ENCODE measurements at regions not wholly inside any gene's neighbourhood (a gene's known extent, or its start where the extent isn't known, plus 50 kb on each side); places are given as distances from the start of the nearest gene placed in this dataset.

- no peaks in the 10 kb centered on the region for H3K9me3 ChIP-seq (ENCODE audit: control insufficient read depth in 2 of 2, low read length in 2 of 2)
- no peak overlapping the region for H3K4me3 ChIP-seq (ENCODE audit: low read length in 2 of 2)
- no peak overlapping the region for H3K9ac ChIP-seq (ENCODE audit: low read depth in 1 of 2, low read length in 2 of 2)
- H3K27me3 ChIP-seq (ENCODE audit: control insufficient read depth in 2 of 2, insufficient read depth in 2 of 2, low read length in 2 of 2), result no peaks in the 10 kb centered on the region
- no peaks in the 10 kb centered on the region for H3K4me1 ChIP-seq (ENCODE audit: control insufficient read depth in 2 of 2, insufficient read depth in 2 of 2, low read length in 2 of 2)
- H3K36me3 ChIP-seq (ENCODE audit: control insufficient read depth in 2 of 2, insufficient read depth in 2 of 2, low read length in 2 of 2), result no peaks in the 10 kb centered on the region
- no peak overlapping the region for H3K27ac ChIP-seq (ENCODE audit: low read depth in 2 of 2, low read length in 2 of 2)
Observed at GRCh38 chr7:117929237-117929636, 56.0 kb upstream of the CTTNBP2 start.

- no peak overlapping the region for H3K27ac ChIP-seq (ENCODE audit: low read depth in 2 of 2, low read length in 2 of 2)
- H3K27me3 ChIP-seq (ENCODE audit: control insufficient read depth in 2 of 2, insufficient read depth in 2 of 2, low read length in 2 of 2), result no peaks in the 10 kb centered on the region
- no peaks in the 10 kb centered on the region for H3K9me3 ChIP-seq (ENCODE audit: control insufficient read depth in 2 of 2, low read length in 2 of 2)
- no peaks in the 10 kb centered on the region for H3K4me1 ChIP-seq (ENCODE audit: control insufficient read depth in 2 of 2, insufficient read depth in 2 of 2, low read length in 2 of 2)
- H3K4me3 ChIP-seq (ENCODE audit: low read length in 2 of 2), result no peak overlapping the region
- no peaks in the 10 kb centered on the region for H3K36me3 ChIP-seq (ENCODE audit: control insufficient read depth in 2 of 2, insufficient read depth in 2 of 2, low read length in 2 of 2)
- H3K9ac ChIP-seq (ENCODE audit: low read depth in 1 of 2, low read length in 2 of 2), result no peak overlapping the region
Observed at GRCh38 chr7:117931314-117931713, 58.1 kb upstream of the CTTNBP2 start.

GRCh38 chr7:117937049-117937752 is 64.0 kb upstream of the CTTNBP2 start:
- Histone ChIP-seq H3K27me3 (ENCODE audit: control insufficient read depth in 2 of 2, insufficient read depth in 2 of 2, low read length in 2 of 2) (no peaks in the 10 kb centered on the region), H3K4me3 (ENCODE audit: low read length in 2 of 2) (no peak overlapping the region), H3K36me3 (ENCODE audit: control insufficient read depth in 2 of 2, insufficient read depth in 2 of 2, low read length in 2 of 2) (no peaks in the 10 kb centered on the region), H3K9ac (ENCODE audit: low read depth in 1 of 2, low read length in 2 of 2) (no peak overlapping the region), H3K4me1 (ENCODE audit: control insufficient read depth in 2 of 2, insufficient read depth in 2 of 2, low read length in 2 of 2) (no peaks in the 10 kb centered on the region), H3K9me3 (ENCODE audit: control insufficient read depth in 2 of 2, low read length in 2 of 2) (no peaks in the 10 kb centered on the region), H3K27ac (ENCODE audit: low read depth in 2 of 2, low read length in 2 of 2) (no peak overlapping the region)

GRCh38 chr7:117937753-117938483 is 64.7 kb upstream of the CTTNBP2 start:
- Histone ChIP-seq H3K9ac (ENCODE audit: low read depth in 1 of 2, low read length in 2 of 2) (no peak overlapping the region), H3K4me3 (ENCODE audit: low read length in 2 of 2) (no peak overlapping the region), H3K36me3 (ENCODE audit: control insufficient read depth in 2 of 2, insufficient read depth in 2 of 2, low read length in 2 of 2) (no peaks in the 10 kb centered on the region), H3K9me3 (ENCODE audit: control insufficient read depth in 2 of 2, low read length in 2 of 2) (no peaks in the 10 kb centered on the region), H3K4me1 (ENCODE audit: control insufficient read depth in 2 of 2, insufficient read depth in 2 of 2, low read length in 2 of 2) (no peaks in the 10 kb centered on the region), H3K27me3 (ENCODE audit: control insufficient read depth in 2 of 2, insufficient read depth in 2 of 2, low read length in 2 of 2) (no peaks in the 10 kb centered on the region), H3K27ac (ENCODE audit: low read depth in 2 of 2, low read length in 2 of 2) (no peak overlapping the region)

- H3K27ac ChIP-seq (ENCODE audit: low read depth in 2 of 2, low read length in 2 of 2), result no peak overlapping the region
- H3K27me3 ChIP-seq (ENCODE audit: control insufficient read depth in 2 of 2, insufficient read depth in 2 of 2, low read length in 2 of 2), result no peaks in the 10 kb centered on the region
- no peaks in the 10 kb centered on the region for H3K4me1 ChIP-seq (ENCODE audit: control insufficient read depth in 2 of 2, insufficient read depth in 2 of 2, low read length in 2 of 2)
- no peak overlapping the region for H3K9ac ChIP-seq (ENCODE audit: low read depth in 1 of 2, low read length in 2 of 2)
- no peaks in the 10 kb centered on the region for H3K9me3 ChIP-seq (ENCODE audit: control insufficient read depth in 2 of 2, low read length in 2 of 2)
- H3K36me3 ChIP-seq (ENCODE audit: control insufficient read depth in 2 of 2, insufficient read depth in 2 of 2, low read length in 2 of 2), result no peaks in the 10 kb centered on the region
- H3K4me3 ChIP-seq (ENCODE audit: low read length in 2 of 2), result no peak overlapping the region
Observed at GRCh38 chr7:117941138-117941810, 68.0 kb upstream of the CTTNBP2 start.

GRCh38 chr7:117942780-117943179 is 69.5 kb upstream of the CTTNBP2 start:
- Histone ChIP-seq H3K27me3 (ENCODE audit: control insufficient read depth in 2 of 2, insufficient read depth in 2 of 2, low read length in 2 of 2) (no peaks in the 10 kb centered on the region), H3K9me3 (ENCODE audit: control insufficient read depth in 2 of 2, low read length in 2 of 2) (no peaks in the 10 kb centered on the region), H3K27ac (ENCODE audit: low read depth in 2 of 2, low read length in 2 of 2) (no peak overlapping the region), H3K9ac (ENCODE audit: low read depth in 1 of 2, low read length in 2 of 2) (no peak overlapping the region), H3K4me1 (ENCODE audit: control insufficient read depth in 2 of 2, insufficient read depth in 2 of 2, low read length in 2 of 2) (no peaks in the 10 kb centered on the region), H3K4me3 (ENCODE audit: low read length in 2 of 2) (no peak overlapping the region), H3K36me3 (ENCODE audit: control insufficient read depth in 2 of 2, insufficient read depth in 2 of 2, low read length in 2 of 2) (no peaks in the 10 kb centered on the region)

DNA sequence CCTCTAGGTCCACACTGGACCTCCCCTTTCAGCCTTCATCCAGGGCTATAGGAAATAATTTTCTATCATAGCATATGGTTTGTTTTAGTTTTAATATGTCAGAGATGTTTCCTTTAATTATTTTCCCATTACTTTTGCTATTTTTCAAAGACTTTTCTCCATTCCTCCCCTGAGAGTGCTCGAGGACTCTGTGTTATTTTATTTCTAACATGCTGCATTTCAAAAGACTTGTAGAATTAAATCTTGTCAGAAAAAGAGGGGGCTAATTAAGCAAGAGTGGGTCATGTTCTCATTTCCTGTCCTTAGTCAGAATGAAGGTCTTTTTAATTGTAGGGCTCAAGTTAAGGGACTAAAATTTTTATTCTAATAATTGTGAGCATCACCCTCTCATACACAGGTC is 71.6 kb upstream of the CTTNBP2 start:
- Histone ChIP-seq H3K9me3 (ENCODE audit: control insufficient read depth in 2 of 2, low read length in 2 of 2) (no peaks in the 10 kb centered on the region), H3K36me3 (ENCODE audit: control insufficient read depth in 2 of 2, insufficient read depth in 2 of 2, low read length in 2 of 2) (no peaks in the 10 kb centered on the region), H3K27me3 (ENCODE audit: control insufficient read depth in 2 of 2, insufficient read depth in 2 of 2, low read length in 2 of 2) (no peaks in the 10 kb centered on the region), H3K4me3 (ENCODE audit: low read length in 2 of 2) (no peak overlapping the region), H3K4me1 (ENCODE audit: control insufficient read depth in 2 of 2, insufficient read depth in 2 of 2, low read length in 2 of 2) (no peaks in the 10 kb centered on the region), H3K27ac (ENCODE audit: low read depth in 2 of 2, low read length in 2 of 2) (no peak overlapping the region), H3K9ac (ENCODE audit: low read depth in 1 of 2, low read length in 2 of 2) (no peak overlapping the region)

DNA sequence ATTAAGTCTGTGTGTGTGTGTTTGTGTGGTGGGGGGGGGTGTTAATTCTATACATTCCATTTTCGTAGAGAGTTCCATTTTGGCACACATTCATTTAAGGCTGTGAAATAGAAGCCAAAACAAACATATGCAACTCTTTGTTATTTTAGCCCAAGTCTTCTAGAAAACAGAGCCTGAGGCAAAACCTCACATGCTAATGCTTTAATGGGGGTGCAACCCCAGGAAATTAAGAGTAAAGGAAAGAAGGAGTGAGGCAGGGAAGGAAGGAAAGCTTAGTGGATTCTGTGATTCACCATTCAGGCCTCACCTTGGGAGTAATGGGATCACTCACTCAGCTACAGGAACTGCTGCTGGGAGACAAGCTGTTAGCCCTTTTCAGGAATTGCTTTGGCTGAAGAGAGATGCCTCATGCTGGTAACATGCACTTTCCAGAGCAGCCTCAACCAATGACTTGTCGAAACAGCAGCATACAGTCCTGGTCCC is 73.0 kb upstream of the CTTNBP2 start:
- no peaks in the 10 kb centered on the region for H3K9me3 ChIP-seq (ENCODE audit: control insufficient read depth in 2 of 2, low read length in 2 of 2)
- H3K27ac ChIP-seq (ENCODE audit: low read depth in 2 of 2, low read length in 2 of 2), result no peak overlapping the region
- no peak overlapping the region for H3K4me3 ChIP-seq (ENCODE audit: low read length in 2 of 2)
- peaks cover 5 to 8% of the 10 kb centered on the region in 2 donors for H3K4me1 ChIP-seq (ENCODE audit: control insufficient read depth in 2 of 2, insufficient read depth in 2 of 2, low read length in 2 of 2)
- H3K9ac ChIP-seq (ENCODE audit: low read depth in 1 of 2, low read length in 2 of 2), result no peak overlapping the region
- H3K36me3 ChIP-seq (ENCODE audit: control insufficient read depth in 2 of 2, insufficient read depth in 2 of 2, low read length in 2 of 2), result no peaks in the 10 kb centered on the region
- H3K27me3 ChIP-seq (ENCODE audit: control insufficient read depth in 2 of 2, insufficient read depth in 2 of 2, low read length in 2 of 2), result no peaks in the 10 kb centered on the region

GRCh38 chr7:117949232-117949631 is 76.0 kb upstream of the CTTNBP2 start:
- H3K27me3 ChIP-seq (ENCODE audit: control insufficient read depth in 2 of 2, insufficient read depth in 2 of 2, low read length in 2 of 2), result no peaks in the 10 kb centered on the region

GRCh38 chr7:117950601-117951260 is 77.5 kb upstream of the CTTNBP2 start:
- Histone ChIP-seq H3K27me3 (ENCODE audit: control insufficient read depth in 2 of 2, insufficient read depth in 2 of 2, low read length in 2 of 2) (no peaks in the 10 kb centered on the region), H3K9ac (ENCODE audit: low read depth in 1 of 2, low read length in 2 of 2) (no peak overlapping the region), H3K27ac (ENCODE audit: low read depth in 2 of 2, low read length in 2 of 2) (no peak overlapping the region), H3K36me3 (ENCODE audit: control insufficient read depth in 2 of 2, insufficient read depth in 2 of 2, low read length in 2 of 2) (no peaks in the 10 kb centered on the region), H3K9me3 (ENCODE audit: control insufficient read depth in 2 of 2, low read length in 2 of 2) (no peaks in the 10 kb centered on the region), H3K4me1 (ENCODE audit: control insufficient read depth in 2 of 2, insufficient read depth in 2 of 2, low read length in 2 of 2) (peaks cover 8 to 10% of the 10 kb centered on the region in 2 donors), H3K4me3 (ENCODE audit: low read length in 2 of 2) (no peak overlapping the region)

More at GRCh38 chr7:117949232-117949631, 76.0 kb upstream of the CTTNBP2 start:
- Histone ChIP-seq H3K4me3 (ENCODE audit: low read length in 2 of 2) (no peak overlapping the region), H3K9ac (ENCODE audit: low read depth in 1 of 2, low read length in 2 of 2) (no peak overlapping the region), H3K27ac (ENCODE audit: low read depth in 2 of 2, low read length in 2 of 2) (no peak overlapping the region), H3K9me3 (ENCODE audit: control insufficient read depth in 2 of 2, low read length in 2 of 2) (no peaks in the 10 kb centered on the region), H3K4me1 (ENCODE audit: control insufficient read depth in 2 of 2, insufficient read depth in 2 of 2, low read length in 2 of 2) (peaks cover 8 to 10% of the 10 kb centered on the region in 2 donors), H3K36me3 (ENCODE audit: control insufficient read depth in 2 of 2, insufficient read depth in 2 of 2, low read length in 2 of 2) (no peaks in the 10 kb centered on the region)

Data from mucosa of rectum (tissue), 2 donors.